Gastrocnemius medialis (tissue), 4 donors: ENCODE measurements at regions not wholly inside any gene's neighbourhood (a gene's known extent, or its start where the extent isn't known, plus 50 kb on each side); places are given as distances from the start of the nearest gene placed in this dataset.

ENCODE experiments used
- CTCF ChIP-seq, 5 experiments: fragments of 450-650 bp in 3 of 5; fragments of 200-600 bp in 2 of 5; sonication (generic) in 2 of 5; IDR thresholded peaks in 4 of 5; conservative IDR thresholded peaks in 1 of 5; 1 replicate in 4 of 5; 2 replicates in 1 of 5; pipeline ENCODE4 v1.5.1; 2016 to 2019; ENCODE audit warnings: antibody characterized with exemption in 5 of 5, mild to moderate bottlenecking in 3 of 5, moderate library complexity in 3 of 5
- POLR2A ChIP-seq, 2 donors: fragments of 450-650 bp; IDR thresholded peaks; one replicate each; pipeline ENCODE4 v1.6.1; 2017; ENCODE audit warnings: antibody characterized with exemption in 2 of 2, mild to moderate bottlenecking in 2 of 2, moderate library complexity in 2 of 2

- no peak for TF ChIP-seq POLR2A (IDR thresholded peaks at IDR 0.05)
- TF ChIP-seq CTCF (IDR thresholded peaks at IDR 0.05 in 4 of 5, conservative IDR thresholded peaks at IDR 0.05 in 1 of 5), result no peak
Measured at GRCh38 chr21:27764056-27764455, 797.2 kb upstream of the ADAMTS5 start.
